H1 (cell line): ENCODE measurements at regions not wholly inside any gene's neighbourhood (a gene's known extent, or its start where the extent isn't known, plus 50 kb on each side); places are given as distances from the start of the nearest gene placed in this dataset.

ENCODE experiments used
- GABPA ChIP-seq: IDR thresholded peaks from 2 replicates; pipeline ENCODE4 v1.6.1; 2011; ENCODE audit warnings: mild to moderate bottlenecking, low read length, moderate library complexity, borderline replicate concordance; ENCODE audit not compliant: insufficient read depth
- RXRA ChIP-seq: IDR thresholded peaks from 2 replicates; pipeline ENCODE4 v1.6.1; 2011; ENCODE audit warnings: low read depth, mild to moderate bottlenecking, low read length, moderate library complexity; ENCODE audit not compliant: insufficient read depth
- SIN3A ChIP-seq, 2 experiments: IDR thresholded peaks in 1 of 2; conservative IDR thresholded peaks in 1 of 2; 2 replicates each; pipeline ENCODE4 v1.6.1; 2011 to 2012; ENCODE audit warnings: low read length in 2 of 2, improper control_type of control experiment in 1 of 2, low read depth in 1 of 2, mild to moderate bottlenecking in 1 of 2
- TF ChIP-seq, protein P1 (sequence below): fragments of 300-600 bp; sonication (generic); IDR thresholded peaks from 2 replicates; pipeline ENCODE4 v1.7.1; 2012; ENCODE audit warnings: low read length, moderate library complexity, mild to moderate bottlenecking, inconsistent platforms; ENCODE audit not compliant: insufficient replicate concordance

DNA sequence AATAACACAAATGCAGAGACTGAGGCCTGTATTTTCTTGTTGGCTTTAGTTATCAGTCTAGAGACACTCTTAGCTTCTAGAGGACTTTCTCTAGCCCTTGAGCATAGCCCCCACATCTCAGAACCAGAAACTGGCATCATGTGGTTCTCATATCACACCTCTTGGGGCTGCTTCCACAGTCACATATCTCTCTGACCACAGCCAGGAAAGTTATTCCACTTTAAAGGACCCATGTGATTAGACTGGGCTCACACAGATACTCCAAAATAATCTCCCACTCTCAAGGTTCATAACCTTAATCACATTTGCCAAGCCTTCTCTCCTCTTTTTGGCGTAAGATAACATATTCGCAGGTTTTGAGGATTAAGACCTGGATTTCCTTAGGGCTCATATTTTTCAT is 846.9 kb upstream of the MIR17HG start (continued):
- TF ChIP-seq, protein P1, sequence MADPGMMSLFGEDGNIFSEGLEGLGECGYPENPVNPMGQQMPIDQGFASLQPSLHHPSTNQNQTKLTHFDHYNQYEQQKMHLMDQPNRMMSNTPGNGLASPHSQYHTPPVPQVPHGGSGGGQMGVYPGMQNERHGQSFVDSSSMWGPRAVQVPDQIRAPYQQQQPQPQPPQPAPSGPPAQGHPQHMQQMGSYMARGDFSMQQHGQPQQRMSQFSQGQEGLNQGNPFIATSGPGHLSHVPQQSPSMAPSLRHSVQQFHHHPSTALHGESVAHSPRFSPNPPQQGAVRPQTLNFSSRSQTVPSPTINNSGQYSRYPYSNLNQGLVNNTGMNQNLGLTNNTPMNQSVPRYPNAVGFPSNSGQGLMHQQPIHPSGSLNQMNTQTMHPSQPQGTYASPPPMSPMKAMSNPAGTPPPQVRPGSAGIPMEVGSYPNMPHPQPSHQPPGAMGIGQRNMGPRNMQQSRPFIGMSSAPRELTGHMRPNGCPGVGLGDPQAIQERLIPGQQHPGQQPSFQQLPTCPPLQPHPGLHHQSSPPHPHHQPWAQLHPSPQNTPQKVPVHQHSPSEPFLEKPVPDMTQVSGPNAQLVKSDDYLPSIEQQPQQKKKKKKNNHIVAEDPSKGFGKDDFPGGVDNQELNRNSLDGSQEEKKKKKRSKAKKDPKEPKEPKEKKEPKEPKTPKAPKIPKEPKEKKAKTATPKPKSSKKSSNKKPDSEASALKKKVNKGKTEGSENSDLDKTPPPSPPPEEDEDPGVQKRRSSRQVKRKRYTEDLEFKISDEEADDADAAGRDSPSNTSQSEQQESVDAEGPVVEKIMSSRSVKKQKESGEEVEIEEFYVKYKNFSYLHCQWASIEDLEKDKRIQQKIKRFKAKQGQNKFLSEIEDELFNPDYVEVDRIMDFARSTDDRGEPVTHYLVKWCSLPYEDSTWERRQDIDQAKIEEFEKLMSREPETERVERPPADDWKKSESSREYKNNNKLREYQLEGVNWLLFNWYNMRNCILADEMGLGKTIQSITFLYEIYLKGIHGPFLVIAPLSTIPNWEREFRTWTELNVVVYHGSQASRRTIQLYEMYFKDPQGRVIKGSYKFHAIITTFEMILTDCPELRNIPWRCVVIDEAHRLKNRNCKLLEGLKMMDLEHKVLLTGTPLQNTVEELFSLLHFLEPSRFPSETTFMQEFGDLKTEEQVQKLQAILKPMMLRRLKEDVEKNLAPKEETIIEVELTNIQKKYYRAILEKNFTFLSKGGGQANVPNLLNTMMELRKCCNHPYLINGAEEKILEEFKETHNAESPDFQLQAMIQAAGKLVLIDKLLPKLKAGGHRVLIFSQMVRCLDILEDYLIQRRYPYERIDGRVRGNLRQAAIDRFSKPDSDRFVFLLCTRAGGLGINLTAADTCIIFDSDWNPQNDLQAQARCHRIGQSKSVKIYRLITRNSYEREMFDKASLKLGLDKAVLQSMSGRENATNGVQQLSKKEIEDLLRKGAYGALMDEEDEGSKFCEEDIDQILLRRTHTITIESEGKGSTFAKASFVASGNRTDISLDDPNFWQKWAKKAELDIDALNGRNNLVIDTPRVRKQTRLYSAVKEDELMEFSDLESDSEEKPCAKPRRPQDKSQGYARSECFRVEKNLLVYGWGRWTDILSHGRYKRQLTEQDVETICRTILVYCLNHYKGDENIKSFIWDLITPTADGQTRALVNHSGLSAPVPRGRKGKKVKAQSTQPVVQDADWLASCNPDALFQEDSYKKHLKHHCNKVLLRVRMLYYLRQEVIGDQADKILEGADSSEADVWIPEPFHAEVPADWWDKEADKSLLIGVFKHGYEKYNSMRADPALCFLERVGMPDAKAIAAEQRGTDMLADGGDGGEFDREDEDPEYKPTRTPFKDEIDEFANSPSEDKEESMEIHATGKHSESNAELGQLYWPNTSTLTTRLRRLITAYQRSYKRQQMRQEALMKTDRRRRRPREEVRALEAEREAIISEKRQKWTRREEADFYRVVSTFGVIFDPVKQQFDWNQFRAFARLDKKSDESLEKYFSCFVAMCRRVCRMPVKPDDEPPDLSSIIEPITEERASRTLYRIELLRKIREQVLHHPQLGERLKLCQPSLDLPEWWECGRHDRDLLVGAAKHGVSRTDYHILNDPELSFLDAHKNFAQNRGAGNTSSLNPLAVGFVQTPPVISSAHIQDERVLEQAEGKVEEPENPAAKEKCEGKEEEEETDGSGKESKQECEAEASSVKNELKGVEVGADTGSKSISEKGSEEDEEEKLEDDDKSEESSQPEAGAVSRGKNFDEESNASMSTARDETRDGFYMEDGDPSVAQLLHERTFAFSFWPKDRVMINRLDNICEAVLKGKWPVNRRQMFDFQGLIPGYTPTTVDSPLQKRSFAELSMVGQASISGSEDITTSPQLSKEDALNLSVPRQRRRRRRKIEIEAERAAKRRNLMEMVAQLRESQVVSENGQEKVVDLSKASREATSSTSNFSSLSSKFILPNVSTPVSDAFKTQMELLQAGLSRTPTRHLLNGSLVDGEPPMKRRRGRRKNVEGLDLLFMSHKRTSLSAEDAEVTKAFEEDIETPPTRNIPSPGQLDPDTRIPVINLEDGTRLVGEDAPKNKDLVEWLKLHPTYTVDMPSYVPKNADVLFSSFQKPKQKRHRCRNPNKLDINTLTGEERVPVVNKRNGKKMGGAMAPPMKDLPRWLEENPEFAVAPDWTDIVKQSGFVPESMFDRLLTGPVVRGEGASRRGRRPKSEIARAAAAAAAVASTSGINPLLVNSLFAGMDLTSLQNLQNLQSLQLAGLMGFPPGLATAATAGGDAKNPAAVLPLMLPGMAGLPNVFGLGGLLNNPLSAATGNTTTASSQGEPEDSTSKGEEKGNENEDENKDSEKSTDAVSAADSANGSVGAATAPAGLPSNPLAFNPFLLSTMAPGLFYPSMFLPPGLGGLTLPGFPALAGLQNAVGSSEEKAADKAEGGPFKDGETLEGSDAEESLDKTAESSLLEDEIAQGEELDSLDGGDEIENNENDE, result no peak
- TF ChIP-seq RXRA, result no peak
- TF ChIP-seq GABPA, result no peak
- TF ChIP-seq SIN3A (conservative IDR thresholded peaks at IDR 0.05 in 1 of 2, IDR thresholded peaks at IDR 0.05 in 1 of 2; ENCODE audit: low read depth in 1 of 2, low read length in 2 of 2), result no peak
